ENCODE measurements at regions not wholly inside any gene's neighbourhood (a gene's known extent, or its start where the extent isn't known, plus 50 kb on each side); places are given as distances from the start of the nearest gene placed in this dataset.

DNA sequence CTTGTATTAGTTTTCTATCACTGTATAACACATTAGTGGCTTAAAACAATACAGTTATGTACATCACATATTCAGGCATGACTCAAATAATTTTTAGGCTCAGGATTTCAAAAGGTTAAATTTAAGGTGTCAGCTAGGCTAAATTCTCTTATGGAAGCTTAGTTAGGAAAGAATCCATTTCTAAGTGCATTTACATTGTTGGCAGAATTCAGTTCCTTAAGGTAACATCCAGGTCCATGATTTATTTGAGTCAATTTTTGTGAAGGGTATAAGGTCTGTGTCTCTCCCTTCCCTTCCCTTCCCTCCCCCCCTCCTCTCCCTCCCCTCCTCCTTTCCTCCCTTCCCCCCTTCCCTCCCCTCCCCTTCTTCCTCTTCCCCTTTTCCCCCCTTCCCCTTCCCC, 399.0 kb upstream of the CNTN5 start:
- Histone ChIP-seq H3K14ac (replicated peaks; ENCODE audit: low read depth, low read length) (no peak overlapping the region), H2AK9ac (replicated peaks; ENCODE audit: low read depth, low read length, poor library complexity) (no peak overlapping the region), H3K9me1 (ENCODE audit: insufficient read depth, low read length) (no peaks in the 10 kb centered on the region), H2BK5ac (ENCODE audit: low read depth, low read length, poor library complexity, severe bottlenecking) (no peak overlapping the region), H3K27ac (ENCODE audit: insufficient read depth, low read length) (no peak overlapping the region), H4K8ac (ENCODE audit: low read depth in 2 of 2, low read length in 2 of 2) (no peak overlapping the region), H3K4me2 (ENCODE audit: low read depth, low read length) (no peak overlapping the region), H2BK20ac (ENCODE audit: low read depth, low read length) (no peak overlapping the region), H3K9ac (ENCODE audit: low read depth, low read length) (no peak overlapping the region), H4K5ac (ENCODE audit: low read depth, low read length) (no peak overlapping the region), H3K79me1 (ENCODE audit: low read depth in 1 of 2, low read length in 2 of 2) (no peaks in the 10 kb centered on the region), H3K36me3 (ENCODE audit: control insufficient read depth, insufficient read depth, low read length) (no peaks in the 10 kb centered on the region), H3K4ac (ENCODE audit: low read depth, low read length) (no peak overlapping the region), H2AK5ac (ENCODE audit: low read depth, low read length) (no peak overlapping the region), H3K9me3 (ENCODE audit: control insufficient read depth, insufficient read depth, low read length) (peaks cover 23% of the 10 kb centered on the region), H3K56ac (ENCODE audit: extremely low read depth, insufficient read depth, low read length) (no peak overlapping the region), H3K4me1 (ENCODE audit: control insufficient read depth, insufficient read depth, low read length) (no peaks in the 10 kb centered on the region), H4K91ac (ENCODE audit: insufficient read depth, low read depth, low read length) (no peak overlapping the region), H2BK15ac (ENCODE audit: low read depth, low read length) (no peak overlapping the region), H4K20me1 (ENCODE audit: insufficient read depth, low read length) (no peaks in the 10 kb centered on the region), H3K27me3 (ENCODE audit: control insufficient read depth, insufficient read depth, low read length) (no peaks in the 10 kb centered on the region), H3K4me3 (ENCODE audit: insufficient read depth, low read depth, low read length) (no peak overlapping the region), H2AFZ (replicated peaks; ENCODE audit: low read length, poor library complexity) (no peak overlapping the region), H3K23ac (ENCODE audit: low read depth, low read length) (no peak overlapping the region), H2BK120ac (ENCODE audit: low read depth, low read length) (no peak overlapping the region), H3K18ac (ENCODE audit: low read depth, low read length) (no peak overlapping the region)
- dilution Hi-C loops (cut with HindIII; ENCODE audit: low sequenced_read_pairs, unreplicated experiment) (no loop called here), intact Hi-C loops (cut with micrococcal nuclease) (no loop called here), in situ Hi-C loops (cut with MboI; ENCODE audit: low sequenced_read_pairs) (no loop called here)
- DNase-seq: no peak
- TF ChIP-seq CHD1 (IDR thresholded peaks at IDR 0.05; ENCODE audit: low read depth, low read length) (no peak), RFX5 (IDR thresholded peaks at IDR 0.05; ENCODE audit: low read depth, low read length) (no peak), RAD21 (IDR thresholded peaks at IDR 0.05; ENCODE audit: low read length) (no peak), POLR2A (IDR thresholded peaks at IDR 0.05; ENCODE audit: low read depth, low read length) (no peak), MXI1 (IDR thresholded peaks at IDR 0.05; ENCODE audit: borderline replicate concordance, low read depth, low read length) (no peak), BHLHE40 (IDR thresholded peaks at IDR 0.05; ENCODE audit: low read depth, low read length) (no peak), RCOR1 (IDR thresholded peaks at IDR 0.05; ENCODE audit: insufficient replicate concordance, low read length) (no peak), NFE2L2 (IDR thresholded peaks at IDR 0.05; ENCODE audit: low read depth, low read length) (no peak), CEBPB (IDR thresholded peaks at IDR 0.05; ENCODE audit: low read depth, low read length) (no peak), FOS (IDR thresholded peaks at IDR 0.05; ENCODE audit: low read depth, low read length) (no peak), SMC3 (IDR thresholded peaks at IDR 0.05; ENCODE audit: low read depth, low read length) (no peak), CTCF (conservative IDR thresholded peaks at IDR 0.05; ENCODE audit: low read depth, low read length) (no peak), MAZ (IDR thresholded peaks at IDR 0.05; ENCODE audit: borderline replicate concordance, low read depth, low read length) (no peak), MAFK (IDR thresholded peaks at IDR 0.05; ENCODE audit: low read depth, low read length) (no peak)
- TF ChIP-seq, protein P1, sequence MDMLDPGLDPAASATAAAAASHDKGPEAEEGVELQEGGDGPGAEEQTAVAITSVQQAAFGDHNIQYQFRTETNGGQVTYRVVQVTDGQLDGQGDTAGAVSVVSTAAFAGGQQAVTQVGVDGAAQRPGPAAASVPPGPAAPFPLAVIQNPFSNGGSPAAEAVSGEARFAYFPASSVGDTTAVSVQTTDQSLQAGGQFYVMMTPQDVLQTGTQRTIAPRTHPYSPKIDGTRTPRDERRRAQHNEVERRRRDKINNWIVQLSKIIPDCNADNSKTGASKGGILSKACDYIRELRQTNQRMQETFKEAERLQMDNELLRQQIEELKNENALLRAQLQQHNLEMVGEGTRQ (IDR thresholded peaks at IDR 0.05; ENCODE audit: low read depth, low read length): no peak
- TF ChIP-seq, protein P2, sequence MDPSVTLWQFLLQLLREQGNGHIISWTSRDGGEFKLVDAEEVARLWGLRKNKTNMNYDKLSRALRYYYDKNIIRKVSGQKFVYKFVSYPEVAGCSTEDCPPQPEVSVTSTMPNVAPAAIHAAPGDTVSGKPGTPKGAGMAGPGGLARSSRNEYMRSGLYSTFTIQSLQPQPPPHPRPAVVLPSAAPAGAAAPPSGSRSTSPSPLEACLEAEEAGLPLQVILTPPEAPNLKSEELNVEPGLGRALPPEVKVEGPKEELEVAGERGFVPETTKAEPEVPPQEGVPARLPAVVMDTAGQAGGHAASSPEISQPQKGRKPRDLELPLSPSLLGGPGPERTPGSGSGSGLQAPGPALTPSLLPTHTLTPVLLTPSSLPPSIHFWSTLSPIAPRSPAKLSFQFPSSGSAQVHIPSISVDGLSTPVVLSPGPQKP (IDR thresholded peaks at IDR 0.05; ENCODE audit: borderline replicate concordance, low read depth, low read length): no peak
- ChIA-PET CTCF (no interaction called here), POLR2A (ENCODE audit: unreplicated experiment) (no interaction called here)
- ATAC-seq (ENCODE audit: low read depth): no peak
- BruUV-seq (replicated peaks): no TSS peak

Measured in IMR-90 (cell line).